ENCODE measurements at regions not wholly inside any gene's neighbourhood (a gene's known extent, or its start where the extent isn't known, plus 50 kb on each side); places are given as distances from the start of the nearest gene placed in this dataset.

DNA sequence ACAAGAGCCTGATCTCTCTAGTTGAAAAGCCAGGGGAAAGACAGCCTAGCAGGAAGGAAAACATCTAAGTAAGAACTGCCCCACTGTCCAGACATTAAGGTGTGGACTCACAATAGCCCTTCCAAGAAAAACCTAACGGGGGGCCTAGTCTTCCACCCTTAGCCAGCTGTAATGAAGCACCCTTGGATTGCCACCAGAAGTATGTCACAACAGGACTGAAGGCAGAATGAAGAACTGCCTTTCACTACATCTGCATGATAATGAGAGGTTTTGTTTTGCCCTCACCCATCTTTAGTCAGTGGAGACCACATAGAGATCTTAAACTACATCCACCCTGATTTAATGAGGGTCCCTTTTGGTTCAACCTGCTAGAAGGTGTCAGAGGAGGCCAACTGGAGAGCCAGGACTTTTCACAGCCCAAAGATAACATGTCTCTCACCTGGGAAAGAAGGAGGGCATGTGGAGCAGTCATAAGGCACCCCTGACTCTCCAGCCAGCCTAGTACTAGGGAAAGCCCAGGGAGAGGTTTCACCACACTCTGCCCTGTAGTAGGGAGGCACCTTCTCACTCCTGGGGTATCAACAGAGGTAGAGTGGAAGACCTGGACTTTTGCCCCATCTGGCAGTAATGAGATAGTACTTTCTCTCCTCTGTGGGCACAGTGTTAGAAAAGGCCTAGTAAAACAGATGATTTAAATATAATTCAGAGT is 1017.4 kb upstream of the MANEA start:
- TF ChIP-seq POLR2A (IDR thresholded peaks at IDR 0.05) = no peak
- TF ChIP-seq, protein P1, sequence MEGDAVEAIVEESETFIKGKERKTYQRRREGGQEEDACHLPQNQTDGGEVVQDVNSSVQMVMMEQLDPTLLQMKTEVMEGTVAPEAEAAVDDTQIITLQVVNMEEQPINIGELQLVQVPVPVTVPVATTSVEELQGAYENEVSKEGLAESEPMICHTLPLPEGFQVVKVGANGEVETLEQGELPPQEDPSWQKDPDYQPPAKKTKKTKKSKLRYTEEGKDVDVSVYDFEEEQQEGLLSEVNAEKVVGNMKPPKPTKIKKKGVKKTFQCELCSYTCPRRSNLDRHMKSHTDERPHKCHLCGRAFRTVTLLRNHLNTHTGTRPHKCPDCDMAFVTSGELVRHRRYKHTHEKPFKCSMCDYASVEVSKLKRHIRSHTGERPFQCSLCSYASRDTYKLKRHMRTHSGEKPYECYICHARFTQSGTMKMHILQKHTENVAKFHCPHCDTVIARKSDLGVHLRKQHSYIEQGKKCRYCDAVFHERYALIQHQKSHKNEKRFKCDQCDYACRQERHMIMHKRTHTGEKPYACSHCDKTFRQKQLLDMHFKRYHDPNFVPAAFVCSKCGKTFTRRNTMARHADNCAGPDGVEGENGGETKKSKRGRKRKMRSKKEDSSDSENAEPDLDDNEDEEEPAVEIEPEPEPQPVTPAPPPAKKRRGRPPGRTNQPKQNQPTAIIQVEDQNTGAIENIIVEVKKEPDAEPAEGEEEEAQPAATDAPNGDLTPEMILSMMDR (IDR thresholded peaks at IDR 0.05) = no peak
